ENCODE measurements at regions not wholly inside any gene's neighbourhood (a gene's known extent, or its start where the extent isn't known, plus 50 kb on each side); places are given as distances from the start of the nearest gene placed in this dataset.

- no peak for TF ChIP-seq CTCF (IDR thresholded peaks at IDR 0.05; ENCODE audit: low read depth, low read length)
- no peak overlapping the region for H3K4me3 ChIP-seq (ENCODE audit: low read depth, low read length)
Observed at GRCh38 chr2:14324308-14324707, 308.2 kb upstream of the LRATD1 start.

- no peak overlapping the region for H3K4me3 ChIP-seq (ENCODE audit: low read depth, low read length)
- no peak for TF ChIP-seq CTCF (IDR thresholded peaks at IDR 0.05; ENCODE audit: low read depth, low read length)
Observed at GRCh38 chr2:14330884-14331283, 301.6 kb upstream of the LRATD1 start.

- no peak for TF ChIP-seq CTCF (IDR thresholded peaks at IDR 0.05; ENCODE audit: low read depth, low read length)
- no peak overlapping the region for H3K4me3 ChIP-seq (ENCODE audit: low read depth, low read length)
Observed at GRCh38 chr2:14336759-14337382, 295.6 kb upstream of the LRATD1 start.

GRCh38 chr2:14340703-14341102 lies 291.8 kb upstream of the LRATD1 start:
- TF ChIP-seq CTCF (IDR thresholded peaks at IDR 0.05; ENCODE audit: low read depth, low read length) = no peak
- H3K4me3 ChIP-seq (ENCODE audit: low read depth, low read length) = no peak overlapping the region

- no peak overlapping the region for H3K4me3 ChIP-seq (ENCODE audit: low read depth, low read length)
- TF ChIP-seq CTCF (IDR thresholded peaks at IDR 0.05; ENCODE audit: low read depth, low read length) = no peak
Observed at GRCh38 chr2:14342313-14342712, 290.2 kb upstream of the LRATD1 start.

- no peak for TF ChIP-seq CTCF (IDR thresholded peaks at IDR 0.05; ENCODE audit: low read depth, low read length)
- no peak overlapping the region for H3K4me3 ChIP-seq (ENCODE audit: low read depth, low read length)
Observed at GRCh38 chr2:14344355-14344754, 288.2 kb upstream of the LRATD1 start.

GRCh38 chr2:14348247-14348646 lies 284.3 kb upstream of the LRATD1 start:
- no peak overlapping the region for H3K4me3 ChIP-seq (ENCODE audit: low read depth, low read length)
- TF ChIP-seq CTCF (IDR thresholded peaks at IDR 0.05; ENCODE audit: low read depth, low read length) = no peak
